Adrenal gland (tissue), 9 donors: ENCODE measurements at regions not wholly inside any gene's neighbourhood (a gene's known extent, or its start where the extent isn't known, plus 50 kb on each side); places are given as distances from the start of the nearest gene placed in this dataset.
A peak's percentile ranks its signal among the peaks of the same experiment; 100 is the strongest.

ENCODE experiments used
- DNase-seq, 7 donors: peaks; one replicate each; pipeline ENCODE4 v3.0.0-alpha.2; 2019 to 2020
- H3K27ac ChIP-seq, 5 donors: fragments of 200-600 bp; sonication (generic) in 4 of 5; 1 replicate in 3 of 5; 2 replicates in 2 of 5; pipeline versions ENCODE4 v1.5.1 to v1.8.0; 2016 to 2020; ENCODE audit warnings: mild to moderate bottlenecking in 1 of 5
- H3K27me3 ChIP-seq: fragments of 200-600 bp; 2 replicates; pipeline ENCODE4 v1.8.0; 2021
- H3K36me3 ChIP-seq, 2 donors: fragments of 200-600 bp; replicated peaks in 1 of 2; 1 replicate in 1 of 2; 2 replicates in 1 of 2; pipeline versions ENCODE4 v1.5.1 to v1.8.0; 2018 to 2022
- H3K4me1 ChIP-seq, 2 donors: fragments of 200-600 bp; replicated peaks in 1 of 2; 1 replicate in 1 of 2; 2 replicates in 1 of 2; pipeline versions ENCODE4 v1.5.1 to v1.8.0; 2018 to 2021
- H3K4me3 ChIP-seq, 4 donors: fragments of 200-600 bp; sonication (generic) in 3 of 4; one replicate each; pipeline ENCODE4 v1.5.1; 2016 to 2018
- H3K9me3 ChIP-seq, 3 donors: fragments of 200-600 bp; sonication (generic) in 1 of 3; replicated peaks in 1 of 3; 1 replicate in 2 of 3; 2 replicates in 1 of 3; pipeline versions ENCODE4 v1.5.1 to v1.8.0; 2016 to 2021
- POLR2A ChIP-seq, 2 donors: fragments of 450-650 bp; IDR thresholded peaks; one replicate each; pipeline ENCODE4 v1.6.1; 2017; ENCODE audit warnings: antibody characterized with exemption in 2 of 2, mild to moderate bottlenecking in 2 of 2, moderate library complexity in 1 of 2
- WGBS, 4 donors: extraction: QIAGEN DNeasy Blood & Tissue Kit in 2 of 4; methylation state at CpG; one replicate each; pipeline versions ENCODE4 v1.1.5 to v1.1.7; 2013 to 2017; 5-methylcytosine and 5-hydroxymethylcytosine counted together
- intact Hi-C, 2 donors: fragments of 100-400 bp; cut with DNase I; formaldehyde crosslinking; loops; one replicate each; pipeline versions ENCODE4 v1.14.1 to v1.15.0; 2022 to 2023
- TF ChIP-seq, protein P1 (sequence below), 6 experiments: fragments of 450-650 bp in 4 of 6; fragments of 200-600 bp in 2 of 6; sonication (generic) in 1 of 6; IDR thresholded peaks; 1 replicate in 5 of 6; 2 replicates in 1 of 6; pipeline versions ENCODE4 v1.5.1 to v1.8.0; 2016 to 2021; ENCODE audit warnings: antibody characterized with exemption in 6 of 6, mild to moderate bottlenecking in 2 of 6, moderate library complexity in 1 of 6
- donor health status: healthy with polysubstance abuse.
- donor health status: Bipolar disorder and iron deficiency.
- donor health status: DM: yes; HTN: yes; CAD: no.
- donor health status: DM: no; HTN: no; CAD: no.
- donor health status: DM: no; HTN: no; CAD: no.

DNA sequence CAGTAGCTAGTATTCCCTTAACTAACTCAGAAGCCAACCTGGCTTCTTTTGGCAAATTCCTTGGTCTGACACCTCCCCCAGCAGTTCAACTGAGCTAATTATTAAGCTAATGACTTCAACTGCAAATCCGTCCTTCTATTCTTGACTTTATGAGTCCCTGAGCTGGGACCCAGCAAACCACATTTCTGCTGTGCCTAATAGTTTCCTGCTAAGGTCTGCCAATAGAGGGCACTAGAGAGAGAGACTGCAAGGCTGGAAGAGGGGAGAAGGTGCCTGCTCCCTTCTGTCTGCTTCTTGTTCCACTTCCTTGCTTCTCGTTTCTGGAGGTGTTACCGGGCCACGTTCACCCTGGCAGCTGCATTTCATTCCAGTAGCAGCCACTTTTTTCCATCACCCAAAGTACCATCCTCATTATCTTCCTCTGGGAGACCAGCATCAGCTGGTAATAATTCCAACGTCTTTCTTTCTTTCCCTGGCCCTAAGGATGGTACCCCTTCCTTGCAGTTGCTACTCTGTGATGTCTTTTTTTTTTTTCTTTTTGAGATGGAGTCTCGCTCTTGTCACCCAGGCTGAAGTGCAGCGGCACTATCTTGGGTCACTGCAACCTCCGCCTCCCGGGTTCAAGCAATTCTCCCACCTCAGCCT lies 352.0 kb downstream of the TNS1 start:
- Histone ChIP-seq H3K27ac (no peak overlapping the region), H3K4me3 (no peak overlapping the region), H3K4me1 (peaks cover 12 to 14% of the 10 kb centered on the region in 2 donors), H3K36me3 (no peaks in the 10 kb centered on the region), H3K27me3 (no peaks in the 10 kb centered on the region), H3K9me3 (no peaks in the 10 kb centered on the region)
- WGBS, 4 donors: 59 to 67% (median 62%) methylated on average over 9 of the region's 9 CpGs
- TF ChIP-seq, protein P1, sequence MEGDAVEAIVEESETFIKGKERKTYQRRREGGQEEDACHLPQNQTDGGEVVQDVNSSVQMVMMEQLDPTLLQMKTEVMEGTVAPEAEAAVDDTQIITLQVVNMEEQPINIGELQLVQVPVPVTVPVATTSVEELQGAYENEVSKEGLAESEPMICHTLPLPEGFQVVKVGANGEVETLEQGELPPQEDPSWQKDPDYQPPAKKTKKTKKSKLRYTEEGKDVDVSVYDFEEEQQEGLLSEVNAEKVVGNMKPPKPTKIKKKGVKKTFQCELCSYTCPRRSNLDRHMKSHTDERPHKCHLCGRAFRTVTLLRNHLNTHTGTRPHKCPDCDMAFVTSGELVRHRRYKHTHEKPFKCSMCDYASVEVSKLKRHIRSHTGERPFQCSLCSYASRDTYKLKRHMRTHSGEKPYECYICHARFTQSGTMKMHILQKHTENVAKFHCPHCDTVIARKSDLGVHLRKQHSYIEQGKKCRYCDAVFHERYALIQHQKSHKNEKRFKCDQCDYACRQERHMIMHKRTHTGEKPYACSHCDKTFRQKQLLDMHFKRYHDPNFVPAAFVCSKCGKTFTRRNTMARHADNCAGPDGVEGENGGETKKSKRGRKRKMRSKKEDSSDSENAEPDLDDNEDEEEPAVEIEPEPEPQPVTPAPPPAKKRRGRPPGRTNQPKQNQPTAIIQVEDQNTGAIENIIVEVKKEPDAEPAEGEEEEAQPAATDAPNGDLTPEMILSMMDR (IDR thresholded peaks at IDR 0.05): peak; percentile 59 to 74 (median 64)
- TF ChIP-seq POLR2A (IDR thresholded peaks at IDR 0.05): no peak
- intact Hi-C loops: loop anchor here in 1 of 2 donors (10.0 kb wide), 1 partner anchor 104 kb away; no protein-coding TSS in a partner anchor
- peak; percentile 28 to 61 (median 46) for DNase-seq

- Histone ChIP-seq H3K9me3 (no peaks in the 10 kb centered on the region), H3K36me3 (no peaks in the 10 kb centered on the region), H3K27ac (no peak overlapping the region), H3K4me3 (no peak overlapping the region), H3K27me3 (no peaks in the 10 kb centered on the region), H3K4me1 (peaks cover 12 to 14% of the 10 kb centered on the region in 2 donors)
- intact Hi-C loops: loop anchor here in 1 of 2 donors (10.0 kb wide), 1 partner anchor 105 kb away; no protein-coding TSS in a partner anchor
- WGBS, 4 donors: 90 to 100% (median 95%) methylated on average over 2 of the region's 2 CpGs
- TF ChIP-seq, protein P1 (IDR thresholded peaks at IDR 0.05): no peak
- TF ChIP-seq POLR2A (IDR thresholded peaks at IDR 0.05): no peak
- no peak for DNase-seq
Measured at GRCh38 chr2:217650229-217650628, 352.6 kb downstream of the TNS1 start.

DNA sequence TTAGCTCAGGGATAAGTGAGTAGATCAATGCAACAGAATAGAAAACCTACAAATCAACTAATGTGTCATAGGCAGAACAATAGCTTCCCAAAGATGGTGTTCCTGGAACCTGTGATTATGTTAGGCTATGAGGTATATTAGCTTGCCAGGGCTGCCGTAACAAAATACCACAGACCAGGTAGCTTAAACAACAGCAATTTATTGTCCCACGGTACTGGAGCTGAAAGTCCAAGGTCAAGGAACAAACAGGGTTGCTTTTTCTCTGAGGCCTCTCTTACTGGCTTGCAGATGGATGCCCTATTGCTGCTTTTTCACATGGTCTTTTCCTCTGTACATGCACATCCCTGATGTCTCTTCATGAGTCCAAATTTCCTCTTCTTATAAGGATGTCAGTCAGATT lies 354.9 kb downstream of the TNS1 start:
- Histone ChIP-seq H3K36me3 (no peaks in the 10 kb centered on the region), H3K4me1 (peaks cover 4 to 6% of the 10 kb centered on the region in 2 donors), H3K27me3 (no peaks in the 10 kb centered on the region), H3K9me3 (no peaks in the 10 kb centered on the region), H3K4me3 (no peak overlapping the region), H3K27ac (no peak overlapping the region)
- DNase-seq: no peak
- no peak for TF ChIP-seq POLR2A (IDR thresholded peaks at IDR 0.05)
- TF ChIP-seq, protein P1 (IDR thresholded peaks at IDR 0.05): no peak
- WGBS, 4 donors: 68 to 76% (median 72%) methylated on average over 2 of the region's 2 CpGs
- intact Hi-C loops: loop anchor here in 1 of 2 donors (10.0 kb wide), 1 partner anchor 107 kb away; no protein-coding TSS in a partner anchor

GRCh38 chr2:217647226-217647625 lies 355.6 kb downstream of the TNS1 start:
- Histone ChIP-seq H3K27me3 (no peaks in the 10 kb centered on the region), H3K4me1 (no peaks in the 10 kb centered on the region), H3K36me3 (no peaks in the 10 kb centered on the region), H3K9me3 (no peaks in the 10 kb centered on the region), H3K4me3 (no peak overlapping the region), H3K27ac (no peak overlapping the region)
- no peak for DNase-seq
- TF ChIP-seq POLR2A (IDR thresholded peaks at IDR 0.05): no peak
- TF ChIP-seq, protein P1 (IDR thresholded peaks at IDR 0.05): no peak
- intact Hi-C loops: loop anchor here in 1 of 2 donors (10.0 kb wide), 1 partner anchor 108 kb away; no protein-coding TSS in a partner anchor
